PC-9 (cell line): ENCODE measurements at regions not wholly inside any gene's neighbourhood (a gene's known extent, or its start where the extent isn't known, plus 50 kb on each side); places are given as distances from the start of the nearest gene placed in this dataset.

Experiments used
- EZH2 ChIP-seq: fragments of 200-600 bp; sonication (generic); IDR thresholded peaks from 2 replicates; pipeline ENCODE4 v1.8.0; 2017; ENCODE audit warnings: antibody characterized with exemption, low read depth
- TF ChIP-seq, protein P1 (sequence below): fragments of 200-600 bp; sonication (generic); conservative IDR thresholded peaks from 2 replicates; pipeline ENCODE4 v1.6.1; 2017; ENCODE audit warnings: mixed run types, antibody characterized with exemption, mild to moderate bottlenecking, moderate library complexity

- TF ChIP-seq, protein P1, sequence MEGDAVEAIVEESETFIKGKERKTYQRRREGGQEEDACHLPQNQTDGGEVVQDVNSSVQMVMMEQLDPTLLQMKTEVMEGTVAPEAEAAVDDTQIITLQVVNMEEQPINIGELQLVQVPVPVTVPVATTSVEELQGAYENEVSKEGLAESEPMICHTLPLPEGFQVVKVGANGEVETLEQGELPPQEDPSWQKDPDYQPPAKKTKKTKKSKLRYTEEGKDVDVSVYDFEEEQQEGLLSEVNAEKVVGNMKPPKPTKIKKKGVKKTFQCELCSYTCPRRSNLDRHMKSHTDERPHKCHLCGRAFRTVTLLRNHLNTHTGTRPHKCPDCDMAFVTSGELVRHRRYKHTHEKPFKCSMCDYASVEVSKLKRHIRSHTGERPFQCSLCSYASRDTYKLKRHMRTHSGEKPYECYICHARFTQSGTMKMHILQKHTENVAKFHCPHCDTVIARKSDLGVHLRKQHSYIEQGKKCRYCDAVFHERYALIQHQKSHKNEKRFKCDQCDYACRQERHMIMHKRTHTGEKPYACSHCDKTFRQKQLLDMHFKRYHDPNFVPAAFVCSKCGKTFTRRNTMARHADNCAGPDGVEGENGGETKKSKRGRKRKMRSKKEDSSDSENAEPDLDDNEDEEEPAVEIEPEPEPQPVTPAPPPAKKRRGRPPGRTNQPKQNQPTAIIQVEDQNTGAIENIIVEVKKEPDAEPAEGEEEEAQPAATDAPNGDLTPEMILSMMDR, result no peak
- TF ChIP-seq EZH2, result no peak
These were observed 1092.8 kb downstream of the ADGRL3 start for GRCh38 chr4:62292911-62293310.
